HFF-Myc (cell line): ENCODE measurements at regions not wholly inside any gene's neighbourhood (a gene's known extent, or its start where the extent isn't known, plus 50 kb on each side); places are given as distances from the start of the nearest gene placed in this dataset.
"Not testable (repeated sequence)": the region's sequence is repeated elsewhere in the genome, so short reads cannot be mapped to it uniquely, and the experiment has no call there.

Source experiments
- DNase-seq: peaks from one replicate; pipeline ENCODE4 v3.0.0-alpha.2; 2011; ENCODE audit warnings: low read depth; ENCODE audit errors: extremely low read depth
- H3K4me3 ChIP-seq: replicated peaks from 2 replicates; pipeline ENCODE4 v1.5.1; 2011; ENCODE audit warnings: low read depth, mild to moderate bottlenecking, control low read depth, low read length
- TF ChIP-seq, protein P1 (sequence below): IDR thresholded peaks from 2 replicates; pipeline ENCODE4 v1.5.1; 2012; ENCODE audit warnings: mild to moderate bottlenecking, low read depth, low read length, control low read depth; ENCODE audit errors: missing control alignments

DNA sequence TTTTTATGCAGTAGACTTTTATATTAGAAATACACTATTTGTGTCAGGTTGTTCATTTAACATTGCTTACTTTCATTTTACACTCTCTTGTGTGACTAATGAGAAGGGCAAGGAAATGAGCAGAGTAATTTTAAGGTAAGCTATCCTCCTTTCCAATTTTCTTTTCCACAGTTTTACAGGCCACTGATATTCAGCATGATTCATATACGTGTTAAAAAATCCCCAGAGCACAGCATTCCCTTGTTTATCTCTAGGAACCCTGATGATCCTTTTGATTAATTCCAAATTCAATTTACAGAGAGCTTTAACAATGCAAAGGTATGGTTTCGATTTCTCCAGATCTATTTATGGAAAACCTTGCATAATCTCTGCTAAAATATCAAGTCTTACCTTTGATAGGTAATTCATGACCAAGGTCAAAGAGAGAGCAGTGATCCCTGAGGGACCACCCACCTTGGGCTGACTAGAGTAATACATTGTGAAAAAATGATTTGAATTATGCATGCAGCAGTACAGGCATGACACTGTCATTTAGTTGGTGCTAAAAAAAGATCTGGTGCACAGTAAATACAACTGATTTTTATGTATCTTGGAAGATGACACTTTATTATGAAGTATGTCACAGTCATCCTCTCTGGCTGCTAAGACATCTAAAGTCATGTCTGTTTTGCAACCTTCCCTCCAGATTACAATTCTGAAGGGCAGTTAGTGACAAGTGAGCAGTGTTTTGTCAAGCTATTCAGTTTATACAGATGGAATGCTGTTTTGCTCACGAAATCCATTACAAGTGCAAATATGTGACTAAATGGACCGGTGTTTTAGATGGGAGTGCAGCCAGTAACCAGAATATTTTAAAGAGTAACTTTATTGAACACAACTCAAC, 736.6 kb downstream of the EPHA7 start:
- no peak overlapping the region for H3K4me3 ChIP-seq
- TF ChIP-seq, protein P1, sequence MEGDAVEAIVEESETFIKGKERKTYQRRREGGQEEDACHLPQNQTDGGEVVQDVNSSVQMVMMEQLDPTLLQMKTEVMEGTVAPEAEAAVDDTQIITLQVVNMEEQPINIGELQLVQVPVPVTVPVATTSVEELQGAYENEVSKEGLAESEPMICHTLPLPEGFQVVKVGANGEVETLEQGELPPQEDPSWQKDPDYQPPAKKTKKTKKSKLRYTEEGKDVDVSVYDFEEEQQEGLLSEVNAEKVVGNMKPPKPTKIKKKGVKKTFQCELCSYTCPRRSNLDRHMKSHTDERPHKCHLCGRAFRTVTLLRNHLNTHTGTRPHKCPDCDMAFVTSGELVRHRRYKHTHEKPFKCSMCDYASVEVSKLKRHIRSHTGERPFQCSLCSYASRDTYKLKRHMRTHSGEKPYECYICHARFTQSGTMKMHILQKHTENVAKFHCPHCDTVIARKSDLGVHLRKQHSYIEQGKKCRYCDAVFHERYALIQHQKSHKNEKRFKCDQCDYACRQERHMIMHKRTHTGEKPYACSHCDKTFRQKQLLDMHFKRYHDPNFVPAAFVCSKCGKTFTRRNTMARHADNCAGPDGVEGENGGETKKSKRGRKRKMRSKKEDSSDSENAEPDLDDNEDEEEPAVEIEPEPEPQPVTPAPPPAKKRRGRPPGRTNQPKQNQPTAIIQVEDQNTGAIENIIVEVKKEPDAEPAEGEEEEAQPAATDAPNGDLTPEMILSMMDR = no peak
- DNase-seq = no peak

DNA sequence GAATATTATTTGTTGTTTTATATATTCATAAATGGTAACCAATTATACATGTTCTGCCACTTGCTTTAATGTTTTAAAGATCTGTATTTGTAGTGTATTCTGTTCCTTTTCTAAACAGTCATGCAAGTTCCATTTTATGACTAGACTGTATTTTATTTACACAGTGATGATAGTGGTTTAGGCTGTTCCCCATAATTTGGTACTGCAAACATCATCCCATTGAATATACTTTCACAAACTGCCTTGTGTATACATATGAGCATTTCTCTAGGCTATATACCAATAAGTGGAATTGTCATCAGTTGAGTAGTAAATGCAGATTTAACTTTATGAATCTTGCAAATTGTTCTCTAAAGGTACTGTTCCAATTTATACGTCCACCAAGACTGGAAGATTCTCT, 738.0 kb downstream of the EPHA7 start:
- TF ChIP-seq, protein P1 = no peak
- DNase-seq = no peak
- H3K4me3 ChIP-seq = no peak overlapping the region

DNA sequence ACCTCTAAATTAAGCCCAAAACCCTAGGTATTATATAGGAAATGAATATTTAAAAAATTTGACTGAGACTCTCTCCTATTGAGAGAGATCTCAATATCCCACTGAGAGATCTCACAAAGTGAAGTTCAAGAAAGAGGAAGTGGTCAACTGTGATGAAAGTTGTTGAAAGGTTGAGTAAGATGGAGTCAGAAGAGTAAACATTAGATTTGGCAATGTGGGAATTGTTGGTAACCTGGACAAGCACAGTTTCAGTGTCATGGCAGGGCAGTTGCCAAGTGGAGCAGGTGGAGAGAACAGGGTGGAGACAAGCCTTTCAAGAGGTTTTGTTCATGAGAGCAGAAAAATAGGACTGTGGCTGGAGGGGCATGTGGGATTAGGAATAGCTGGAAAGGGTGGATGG, 747.9 kb downstream of the EPHA7 start:
- H3K4me3 ChIP-seq, DNase-seq: not testable (repeated sequence)

DNA sequence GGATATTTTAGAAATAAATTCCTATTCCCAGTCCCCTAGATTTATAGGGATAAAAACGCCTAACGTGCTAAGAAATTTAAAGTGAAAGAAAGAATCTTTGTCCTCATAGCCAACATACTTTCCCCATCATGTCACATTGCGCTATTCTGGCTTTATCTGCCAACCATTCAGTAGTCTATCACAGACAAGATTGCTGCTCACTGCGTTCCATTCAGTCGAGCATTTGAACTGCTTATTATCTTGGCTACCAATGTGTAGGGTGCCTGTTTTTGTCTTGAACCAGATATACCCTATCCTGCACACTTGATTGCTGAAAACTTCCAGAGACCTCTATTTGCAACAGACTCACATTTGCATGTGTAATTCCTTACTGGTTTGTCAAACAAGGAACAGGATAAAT, 751.5 kb downstream of the EPHA7 start:
- DNase-seq = no peak
- TF ChIP-seq, protein P1 = no peak
- H3K4me3 ChIP-seq = no peak overlapping the region

DNA sequence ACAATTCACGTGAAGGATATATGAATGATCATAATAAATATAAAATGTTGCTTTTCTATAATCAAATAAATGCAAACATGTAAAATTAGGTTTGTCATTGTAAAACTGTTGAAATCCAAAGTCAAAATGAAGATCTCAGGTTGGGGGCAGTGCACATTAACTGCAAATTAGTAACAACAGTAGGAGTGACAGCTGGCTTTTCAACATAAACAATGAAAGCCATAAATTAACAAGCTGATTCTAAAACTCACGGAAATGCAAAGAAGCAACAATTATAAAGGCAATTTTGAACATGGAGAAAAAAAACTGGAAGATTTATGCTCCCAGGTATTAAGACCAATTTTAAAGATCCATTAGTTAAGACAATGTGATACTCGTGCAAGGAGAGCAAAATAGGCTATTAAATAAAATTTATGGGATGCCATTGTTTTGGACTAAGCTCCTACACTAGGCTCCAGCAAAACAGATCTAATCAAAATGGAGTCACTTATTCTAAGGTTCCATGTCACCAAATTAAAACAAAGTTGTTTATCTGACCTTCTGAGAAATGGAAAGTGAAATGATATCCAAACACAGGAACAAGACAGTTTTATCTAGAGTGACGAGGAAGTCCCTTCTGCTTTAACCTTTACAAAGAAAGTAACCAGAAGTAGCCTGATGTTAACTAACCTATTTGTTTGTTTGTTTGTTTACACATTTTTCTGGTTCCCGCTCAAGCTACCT, 770.8 kb downstream of the EPHA7 start:
- no peak for DNase-seq
- TF ChIP-seq, protein P1 = no peak
- no peak overlapping the region for H3K4me3 ChIP-seq

DNA sequence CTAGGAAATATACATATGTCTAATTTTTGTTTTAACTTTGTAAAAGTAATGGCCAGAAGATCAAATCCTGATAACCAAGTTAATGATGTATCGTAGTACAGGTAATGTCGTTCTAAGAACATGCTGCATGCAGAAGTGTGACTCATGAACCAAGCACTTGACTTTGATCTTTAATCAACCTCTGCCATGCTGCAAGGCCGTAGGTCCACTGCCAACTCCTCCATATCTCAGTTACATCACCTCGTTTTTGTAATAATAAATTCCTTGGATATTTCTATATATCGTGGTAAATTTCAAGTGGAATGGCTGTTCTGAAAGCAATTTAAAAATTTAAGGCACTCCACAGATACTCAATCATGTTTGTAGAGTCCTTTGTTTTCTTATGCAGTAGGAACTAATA, 771.7 kb downstream of the EPHA7 start:
- no peak overlapping the region for H3K4me3 ChIP-seq
- TF ChIP-seq, protein P1 = no peak
- no peak for DNase-seq

- TF ChIP-seq, protein P1 = peak; percentile 7
- not testable (repeated sequence) for DNase-seq
Observed at GRCh38 chr6:92644104-92644791, 775.1 kb downstream of the EPHA7 start.

More at GRCh38 chr6:92644104-92644791, 775.1 kb downstream of the EPHA7 start:
- H3K4me3 ChIP-seq = not testable (repeated sequence)
